HL-60 (cell line): ENCODE measurements at regions not wholly inside any gene's neighbourhood (a gene's known extent, or its start where the extent isn't known, plus 50 kb on each side); places are given as distances from the start of the nearest gene placed in this dataset.

Experiments
- GABPA ChIP-seq: IDR thresholded peaks from 2 replicates; pipeline ENCODE4 v1.6.1; 2012; ENCODE audit warnings: low read depth
- POLR2AphosphoS5 ChIP-seq: IDR thresholded peaks from 2 replicates; pipeline ENCODE4 v1.6.1; 2012; ENCODE audit warnings: low read depth
- SPI1 ChIP-seq: IDR thresholded peaks from 2 replicates; pipeline ENCODE4 v1.6.1; 2012; ENCODE audit warnings: low read depth, mild to moderate bottlenecking, borderline replicate concordance
- TF ChIP-seq, protein P1 (sequence below): IDR thresholded peaks from one replicate; pipeline ENCODE4 v1.5.1; 2011; ENCODE audit warnings: low read length, control low read depth, inconsistent platforms; ENCODE audit not compliant: insufficient read depth
- TF ChIP-seq, protein P2 (sequence below): IDR thresholded peaks from 2 replicates; pipeline ENCODE4 v1.6.1; 2012; ENCODE audit warnings: low read depth; ENCODE audit not compliant: insufficient replicate concordance

DNA sequence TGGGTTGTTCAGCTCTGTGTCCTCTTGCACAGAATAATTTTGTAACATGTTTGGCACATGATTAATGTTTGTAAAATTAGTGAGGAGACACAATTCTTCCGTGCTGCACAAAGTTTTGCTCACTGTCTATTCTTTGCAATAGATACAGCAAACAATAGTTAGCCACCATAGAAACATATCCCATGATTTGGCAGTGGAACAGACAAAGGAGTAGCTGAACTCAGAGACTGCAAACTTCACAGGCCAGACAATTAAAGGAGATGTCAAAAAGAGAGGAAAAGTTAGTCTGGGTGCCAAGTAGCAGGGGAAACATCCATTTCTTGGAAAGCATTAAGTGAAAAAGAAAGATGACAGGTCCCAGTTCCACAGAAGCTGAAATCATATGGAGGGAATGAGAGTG is 267.4 kb upstream of the NRXN1 start:
- TF ChIP-seq, protein P1, sequence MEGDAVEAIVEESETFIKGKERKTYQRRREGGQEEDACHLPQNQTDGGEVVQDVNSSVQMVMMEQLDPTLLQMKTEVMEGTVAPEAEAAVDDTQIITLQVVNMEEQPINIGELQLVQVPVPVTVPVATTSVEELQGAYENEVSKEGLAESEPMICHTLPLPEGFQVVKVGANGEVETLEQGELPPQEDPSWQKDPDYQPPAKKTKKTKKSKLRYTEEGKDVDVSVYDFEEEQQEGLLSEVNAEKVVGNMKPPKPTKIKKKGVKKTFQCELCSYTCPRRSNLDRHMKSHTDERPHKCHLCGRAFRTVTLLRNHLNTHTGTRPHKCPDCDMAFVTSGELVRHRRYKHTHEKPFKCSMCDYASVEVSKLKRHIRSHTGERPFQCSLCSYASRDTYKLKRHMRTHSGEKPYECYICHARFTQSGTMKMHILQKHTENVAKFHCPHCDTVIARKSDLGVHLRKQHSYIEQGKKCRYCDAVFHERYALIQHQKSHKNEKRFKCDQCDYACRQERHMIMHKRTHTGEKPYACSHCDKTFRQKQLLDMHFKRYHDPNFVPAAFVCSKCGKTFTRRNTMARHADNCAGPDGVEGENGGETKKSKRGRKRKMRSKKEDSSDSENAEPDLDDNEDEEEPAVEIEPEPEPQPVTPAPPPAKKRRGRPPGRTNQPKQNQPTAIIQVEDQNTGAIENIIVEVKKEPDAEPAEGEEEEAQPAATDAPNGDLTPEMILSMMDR: no peak
- TF ChIP-seq POLR2AphosphoS5 (no peak), GABPA (no peak), SPI1 (no peak)
- TF ChIP-seq, protein P2, sequence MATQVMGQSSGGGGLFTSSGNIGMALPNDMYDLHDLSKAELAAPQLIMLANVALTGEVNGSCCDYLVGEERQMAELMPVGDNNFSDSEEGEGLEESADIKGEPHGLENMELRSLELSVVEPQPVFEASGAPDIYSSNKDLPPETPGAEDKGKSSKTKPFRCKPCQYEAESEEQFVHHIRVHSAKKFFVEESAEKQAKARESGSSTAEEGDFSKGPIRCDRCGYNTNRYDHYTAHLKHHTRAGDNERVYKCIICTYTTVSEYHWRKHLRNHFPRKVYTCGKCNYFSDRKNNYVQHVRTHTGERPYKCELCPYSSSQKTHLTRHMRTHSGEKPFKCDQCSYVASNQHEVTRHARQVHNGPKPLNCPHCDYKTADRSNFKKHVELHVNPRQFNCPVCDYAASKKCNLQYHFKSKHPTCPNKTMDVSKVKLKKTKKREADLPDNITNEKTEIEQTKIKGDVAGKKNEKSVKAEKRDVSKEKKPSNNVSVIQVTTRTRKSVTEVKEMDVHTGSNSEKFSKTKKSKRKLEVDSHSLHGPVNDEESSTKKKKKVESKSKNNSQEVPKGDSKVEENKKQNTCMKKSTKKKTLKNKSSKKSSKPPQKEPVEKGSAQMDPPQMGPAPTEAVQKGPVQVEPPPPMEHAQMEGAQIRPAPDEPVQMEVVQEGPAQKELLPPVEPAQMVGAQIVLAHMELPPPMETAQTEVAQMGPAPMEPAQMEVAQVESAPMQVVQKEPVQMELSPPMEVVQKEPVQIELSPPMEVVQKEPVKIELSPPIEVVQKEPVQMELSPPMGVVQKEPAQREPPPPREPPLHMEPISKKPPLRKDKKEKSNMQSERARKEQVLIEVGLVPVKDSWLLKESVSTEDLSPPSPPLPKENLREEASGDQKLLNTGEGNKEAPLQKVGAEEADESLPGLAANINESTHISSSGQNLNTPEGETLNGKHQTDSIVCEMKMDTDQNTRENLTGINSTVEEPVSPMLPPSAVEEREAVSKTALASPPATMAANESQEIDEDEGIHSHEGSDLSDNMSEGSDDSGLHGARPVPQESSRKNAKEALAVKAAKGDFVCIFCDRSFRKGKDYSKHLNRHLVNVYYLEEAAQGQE: no peak
